Testis (tissue), 2 donors: ENCODE measurements at regions not wholly inside any gene's neighbourhood (a gene's known extent, or its start where the extent isn't known, plus 50 kb on each side); places are given as distances from the start of the nearest gene placed in this dataset.

Experiments used
- DNase-seq: peaks from one replicate; pipeline ENCODE4 v3.0.0-alpha.2; 2019
- H3K27ac ChIP-seq, 2 donors: fragments of 200-600 bp; sonication (generic); one replicate each; pipeline ENCODE4 v1.5.1; 2019
- H3K27me3 ChIP-seq: fragments of 200-600 bp; sonication (generic); one replicate; pipeline ENCODE4 v1.5.1; 2019
- H3K36me3 ChIP-seq: fragments of 200-600 bp; sonication (generic); one replicate; pipeline ENCODE4 v1.5.1; 2017; ENCODE audit warnings: low read depth; ENCODE audit errors: missing control alignments
- H3K4me1 ChIP-seq: fragments of 200-600 bp; sonication (generic); one replicate; pipeline ENCODE4 v1.5.1; 2019
- H3K4me3 ChIP-seq, 2 donors: fragments of 200-600 bp; sonication (generic); one replicate each; pipeline ENCODE4 v1.5.1; 2017 to 2019
- H3K9me3 ChIP-seq: fragments of 200-600 bp; sonication (generic); one replicate; pipeline ENCODE4 v1.5.1; 2017
- CTCF ChIP-seq, 3 experiments: fragments of 450-650 bp in 2 of 3; fragments of 200-600 bp in 1 of 3; sonication (generic) in 1 of 3; IDR thresholded peaks; one replicate each; pipeline ENCODE4 v1.5.1; 2016 to 2019; ENCODE audit warnings: antibody characterized with exemption in 3 of 3, mild to moderate bottlenecking in 2 of 3, moderate library complexity in 1 of 3
- POLR2A ChIP-seq: fragments of 450-650 bp; IDR thresholded peaks from one replicate; pipeline ENCODE4 v1.6.1; 2017; ENCODE audit warnings: antibody characterized with exemption, mild to moderate bottlenecking, moderate library complexity
- WGBS, 2 donors: methylation state at CpG; one replicate each; pipeline ENCODE4 v1.1.5; 2018; 5-methylcytosine and 5-hydroxymethylcytosine counted together
- intact Hi-C: fragments of 100-400 bp; cut with DNase I; formaldehyde crosslinking; loops from one replicate; pipeline ENCODE4 v1.15.1; 2023; ENCODE audit warnings: low total_unique reads

GRCh38 chr20:62587757-62588402, 54.4 kb upstream of the SLCO4A1 start:
- Histone ChIP-seq H3K36me3 (no peaks in the 10 kb centered on the region), H3K4me1 (no peaks in the 10 kb centered on the region), H3K27ac (no peak overlapping the region), H3K4me3 (no peak overlapping the region), H3K27me3 (no peaks in the 10 kb centered on the region), H3K9me3 (no peaks in the 10 kb centered on the region)
- TF ChIP-seq CTCF (IDR thresholded peaks at IDR 0.05) (no peak), POLR2A (no peak)
- intact Hi-C loops, result no loop called here
- WGBS, 2 donors, result 61 to 79% methylated on average over 7 to 16 of the region's 20 CpGs
- no peak for DNase-seq

- intact Hi-C loops, result no loop called here
- H3K4me3 ChIP-seq, result no peak overlapping the region
- no peaks in the 10 kb centered on the region for H3K9me3 ChIP-seq
- WGBS, 2 donors, result 86 to 95% methylated on average over 7 to 13 of the region's 13 CpGs
- H3K27ac ChIP-seq, result no peak overlapping the region
- H3K4me1 ChIP-seq, result no peaks in the 10 kb centered on the region
- DNase-seq, result no peak
- H3K27me3 ChIP-seq, result no peaks in the 10 kb centered on the region
- TF ChIP-seq CTCF (IDR thresholded peaks at IDR 0.05) (no peak), POLR2A (no peak)
- no peaks in the 10 kb centered on the region for H3K36me3 ChIP-seq
Measured at GRCh38 chr20:62588458-62589149, 53.7 kb upstream of the SLCO4A1 start.

GRCh38 chr20:62589150-62589498, 53.2 kb upstream of the SLCO4A1 start:
- no peak overlapping the region for H3K27ac ChIP-seq
- no peak overlapping the region for H3K4me3 ChIP-seq
- intact Hi-C loops, result no loop called here
- DNase-seq, result no peak
- H3K27me3 ChIP-seq, result no peaks in the 10 kb centered on the region
- no peaks in the 10 kb centered on the region for H3K4me1 ChIP-seq
- TF ChIP-seq POLR2A (no peak), CTCF (IDR thresholded peaks at IDR 0.05) (no peak)
- H3K9me3 ChIP-seq, result no peaks in the 10 kb centered on the region
- no peaks in the 10 kb centered on the region for H3K36me3 ChIP-seq
- WGBS, 2 donors, result 67 to 74% methylated on average over 9 of the region's 9 CpGs

GRCh38 chr20:62589720-62590119, 52.6 kb upstream of the SLCO4A1 start:
- intact Hi-C loops, result no loop called here
- DNase-seq, result no peak
- Histone ChIP-seq H3K36me3 (no peaks in the 10 kb centered on the region), H3K9me3 (no peaks in the 10 kb centered on the region), H3K27me3 (no peaks in the 10 kb centered on the region), H3K4me3 (no peak overlapping the region), H3K27ac (no peak overlapping the region), H3K4me1 (no peaks in the 10 kb centered on the region)
- 79 to 82% methylated on average over 14 of the region's 14 CpGs for WGBS, 2 donors
- no peak for TF ChIP-seq POLR2A

- Histone ChIP-seq H3K27me3 (no peaks in the 10 kb centered on the region), H3K27ac (no peak overlapping the region), H3K9me3 (no peaks in the 10 kb centered on the region), H3K36me3 (no peaks in the 10 kb centered on the region), H3K4me3 (no peak overlapping the region), H3K4me1 (no peaks in the 10 kb centered on the region)
- WGBS, 2 donors, result 78 to 84% methylated on average over 14 to 23 of the region's 23 CpGs
- DNase-seq, result no peak
- TF ChIP-seq CTCF (IDR thresholded peaks at IDR 0.05) (no peak), POLR2A (no peak)
- intact Hi-C loops, result no loop called here
Measured at GRCh38 chr20:62590309-62591121, 51.8 kb upstream of the SLCO4A1 start.
